SK-N-MC (cell line): ENCODE measurements at regions not wholly inside any gene's neighbourhood (a gene's known extent, or its start where the extent isn't known, plus 50 kb on each side); places are given as distances from the start of the nearest gene placed in this dataset.

Experiments
- EZH2 ChIP-seq: fragments of 200-600 bp; sonication (generic); IDR thresholded peaks from one replicate; pipeline ENCODE4 v1.6.1; 2017; ENCODE audit warnings: antibody characterized with exemption
- FOXP2 ChIP-seq: optimal IDR thresholded peaks from 2 replicates; pipeline ENCODE3; 2011; ENCODE audit warnings: mild to moderate bottlenecking, moderate library complexity; ENCODE audit not compliant: insufficient read depth; ENCODE audit errors: extremely low read length, control extremely low read depth
- POLR2AphosphoS5 ChIP-seq: IDR thresholded peaks from 2 replicates; pipeline ENCODE4 v1.6.1; 2012; ENCODE audit warnings: mild to moderate bottlenecking, low read depth, low read length, borderline replicate concordance

GRCh38 chrX:45731448-45731847 lies 530.8 kb upstream of the DIPK2B start:
- TF ChIP-seq FOXP2 (no peak), EZH2 (no peak), POLR2AphosphoS5 (no peak)
